Fibroblast of skin of right quadriceps (primary cell): ENCODE measurements at regions not wholly inside any gene's neighbourhood (a gene's known extent, or its start where the extent isn't known, plus 50 kb on each side); places are given as distances from the start of the nearest gene placed in this dataset.

Experiments used
- DNase-seq: peaks from one replicate; pipeline ENCODE4 v3.0.0-alpha.2; 2013

- DNase-seq: no peak
Observed at GRCh38 chr12:63090716-63091115, 60.3 kb downstream of the AVPR1A start.

- DNase-seq: no peak
Observed at GRCh38 chr12:63086149-63086915, 64.7 kb downstream of the AVPR1A start.

DNA sequence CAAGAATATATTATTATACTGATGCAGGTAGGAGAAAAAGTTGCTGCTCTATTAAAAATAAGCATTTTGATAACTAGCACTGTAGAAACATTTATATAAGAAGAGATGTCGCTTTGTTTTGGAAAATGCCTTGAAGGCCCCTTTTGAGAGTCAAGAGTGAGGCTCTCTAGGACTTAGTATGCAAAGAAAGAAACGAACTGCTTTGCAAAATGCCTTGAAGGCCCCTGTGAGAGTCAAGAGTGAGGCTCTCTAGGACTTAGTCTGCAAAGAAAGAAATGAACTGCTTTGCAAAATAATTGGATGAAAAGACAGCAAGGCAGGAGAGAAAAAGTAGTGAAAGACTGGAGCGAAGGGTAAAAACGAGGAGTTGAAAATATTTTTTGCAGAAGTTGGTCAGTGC, 65.9 kb downstream of the AVPR1A start:
- no peak for DNase-seq

DNA sequence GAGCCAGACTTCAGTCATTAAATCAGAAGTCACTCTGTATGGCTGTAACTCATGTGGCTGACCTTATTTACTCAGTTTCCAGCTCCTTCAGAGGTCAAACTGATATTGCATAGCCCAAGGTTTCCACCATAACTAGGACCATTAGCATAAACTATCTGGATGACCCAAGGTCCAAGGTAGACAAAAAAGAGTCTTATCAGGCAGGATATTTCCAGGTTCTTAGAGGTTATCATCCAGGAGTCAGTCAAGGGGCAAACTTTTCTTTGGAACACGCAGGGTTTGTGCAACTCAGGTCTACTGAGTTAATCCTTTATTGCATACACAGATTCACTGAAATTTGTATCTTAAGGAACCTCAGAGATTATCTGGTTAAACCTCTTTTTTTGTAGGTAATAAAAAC, 66.5 kb downstream of the AVPR1A start:
- no peak for DNase-seq

- DNase-seq: no peak
Observed at GRCh38 chr12:63083046-63083445, 68.0 kb downstream of the AVPR1A start.

- DNase-seq: peak; percentile 3
Observed at GRCh38 chr12:63079791-63080502, 71.1 kb downstream of the AVPR1A start.

- DNase-seq: no peak
Observed at GRCh38 chr12:63078906-63079305, 72.1 kb downstream of the AVPR1A start.

GRCh38 chr12:63075376-63076060, 75.5 kb downstream of the AVPR1A start:
- no peak for DNase-seq

GRCh38 chr12:63070709-63071108, 80.3 kb downstream of the AVPR1A start:
- peak; percentile 12 for DNase-seq

DNA sequence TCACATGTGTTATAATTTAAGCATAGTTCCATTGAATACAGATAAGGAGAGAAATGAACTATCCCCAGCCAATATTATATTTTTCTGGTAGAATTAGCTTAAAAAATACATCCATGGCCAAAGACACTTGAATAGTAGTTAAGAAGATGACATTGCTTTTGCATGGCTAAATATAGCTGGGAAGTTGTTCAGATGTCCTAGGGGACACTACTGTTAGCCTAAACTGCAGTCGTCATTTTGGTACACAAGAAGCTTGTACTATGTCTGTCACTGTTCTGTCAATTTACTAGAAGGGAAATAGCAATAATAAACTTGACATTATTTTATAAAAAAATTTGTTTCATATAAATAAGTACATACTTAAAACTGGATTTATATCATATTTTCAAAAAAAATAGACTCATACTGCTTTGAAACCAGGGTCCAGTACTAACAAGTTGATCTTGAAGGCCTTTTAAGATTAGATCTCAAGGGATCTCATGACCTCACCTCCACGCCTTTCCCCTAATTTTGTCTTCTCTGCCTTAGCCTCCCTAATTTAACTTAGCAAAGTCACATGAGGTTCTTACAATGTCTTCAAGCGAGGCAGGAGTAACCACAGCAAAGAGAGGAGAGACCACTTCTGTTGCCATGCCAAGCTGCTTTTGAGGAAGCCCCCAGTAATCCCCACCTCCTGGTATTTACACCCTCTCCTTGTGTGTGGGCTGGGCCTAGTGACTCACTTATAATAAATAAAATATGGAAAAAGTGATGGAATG, 81.0 kb downstream of the AVPR1A start:
- no peak for DNase-seq

DNA sequence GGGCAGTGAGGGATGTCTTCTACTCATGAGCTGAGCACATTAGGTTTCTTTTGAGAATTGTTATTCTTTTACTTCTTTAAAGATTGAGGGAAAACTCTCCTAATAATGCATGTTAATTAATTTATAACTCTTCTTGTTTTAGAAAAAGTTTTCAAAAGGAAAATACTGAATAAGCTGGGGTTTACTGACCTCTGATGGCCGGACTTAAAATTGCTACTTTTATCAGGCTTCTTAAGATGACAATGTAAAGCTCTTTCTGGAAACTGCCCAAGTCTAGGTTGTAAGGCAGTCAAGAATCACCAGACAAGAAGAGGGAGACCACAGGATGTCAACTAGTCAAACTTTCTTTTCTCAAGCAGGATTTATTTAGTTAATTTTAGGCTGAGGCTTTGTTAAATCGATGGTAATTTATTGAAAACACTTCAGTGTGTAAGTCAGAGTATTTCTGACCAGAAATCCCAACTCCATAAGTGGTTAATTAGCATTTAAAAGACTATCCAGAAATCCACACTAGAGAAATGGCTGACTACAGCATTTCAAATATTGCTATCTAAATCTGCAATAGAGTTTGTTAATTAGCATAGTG, 82.1 kb downstream of the AVPR1A start:
- peak; percentile 74 for DNase-seq

DNA sequence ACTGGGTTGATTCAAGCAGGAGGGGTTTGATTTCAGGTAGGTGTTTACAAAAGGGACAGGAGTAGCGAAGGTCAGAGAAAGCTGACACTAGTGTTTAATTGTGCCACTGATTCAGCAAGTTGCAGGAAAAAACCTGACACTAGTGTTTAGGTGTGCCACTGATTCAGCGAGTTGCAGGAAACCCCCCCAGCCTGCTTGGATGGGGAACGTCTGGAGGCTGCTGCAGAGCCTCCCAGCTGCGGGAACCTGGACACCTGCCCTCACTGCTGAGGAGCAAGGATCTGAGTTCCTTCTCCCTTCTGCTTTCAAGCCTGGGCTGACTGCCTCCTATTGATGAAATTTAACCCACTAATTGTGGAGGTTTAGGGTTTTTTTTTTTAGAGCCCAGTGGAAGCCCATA, 84.2 kb downstream of the AVPR1A start:
- no peak for DNase-seq

GRCh38 chr12:63066136-63066535, 84.9 kb downstream of the AVPR1A start:
- no peak for DNase-seq

GRCh38 chr12:63064080-63064479, 86.9 kb downstream of the AVPR1A start:
- DNase-seq: peak; percentile 59

DNA sequence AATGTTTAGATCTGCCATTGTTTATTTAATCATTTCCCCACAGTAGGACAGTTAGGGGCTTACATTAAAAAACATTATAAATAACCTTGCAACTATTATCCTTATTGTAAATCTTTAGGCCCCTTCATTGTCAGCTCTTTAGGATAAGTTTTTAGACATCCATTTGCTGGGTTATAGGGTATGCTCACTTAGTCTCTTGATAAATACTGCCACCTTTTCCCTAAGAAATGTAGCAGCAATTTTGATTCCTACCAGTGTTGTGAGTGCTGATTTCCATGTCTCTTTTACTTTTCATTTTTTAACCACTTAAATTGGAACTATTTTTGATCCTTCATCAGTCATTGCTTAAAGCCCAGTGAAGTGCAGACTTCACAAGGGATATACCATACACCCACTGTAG, 94.4 kb downstream of the AVPR1A start:
- DNase-seq: no peak

DNA sequence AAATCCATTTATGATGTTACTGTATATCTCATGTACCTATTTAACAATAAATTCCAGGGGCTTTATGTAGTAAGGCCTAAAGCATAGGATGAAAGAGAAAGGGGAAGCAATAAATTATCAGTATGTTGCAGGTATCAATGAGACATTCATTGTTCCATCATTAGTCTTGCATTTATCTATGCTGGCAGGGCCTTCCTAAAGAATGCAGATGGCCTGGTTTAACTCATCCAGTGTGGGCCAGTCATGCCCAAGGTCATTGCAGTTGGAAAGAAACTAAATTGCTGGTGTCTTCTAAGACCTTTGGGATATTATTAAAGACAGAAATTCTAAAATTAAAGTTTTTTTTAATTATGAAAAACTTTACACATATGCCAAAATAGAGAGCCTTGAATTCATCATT, 98.3 kb downstream of the AVPR1A start:
- DNase-seq: no peak

DNA sequence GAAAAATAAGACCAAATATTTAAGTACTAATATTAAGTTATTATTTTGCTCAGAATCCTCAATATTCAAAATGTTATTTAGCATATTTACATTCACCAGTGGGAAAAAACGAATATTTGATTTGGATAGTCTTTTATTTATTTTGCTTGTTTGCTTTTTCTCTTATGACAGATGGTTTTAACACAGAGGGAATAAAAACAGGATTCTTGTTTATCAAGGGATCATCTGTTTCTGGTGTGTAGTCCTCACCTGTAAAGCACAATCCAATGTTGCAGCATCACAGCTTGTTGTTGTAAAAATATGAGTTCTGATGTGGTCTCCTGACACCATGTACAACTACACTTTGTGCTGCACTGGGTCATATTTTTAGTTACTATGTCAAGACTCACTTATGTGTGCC, 103.9 kb downstream of the AVPR1A start:
- no peak for DNase-seq

- DNase-seq: peak; percentile 71
Observed at GRCh38 chr12:63045020-63045860, 105.8 kb downstream of the AVPR1A start.

DNA sequence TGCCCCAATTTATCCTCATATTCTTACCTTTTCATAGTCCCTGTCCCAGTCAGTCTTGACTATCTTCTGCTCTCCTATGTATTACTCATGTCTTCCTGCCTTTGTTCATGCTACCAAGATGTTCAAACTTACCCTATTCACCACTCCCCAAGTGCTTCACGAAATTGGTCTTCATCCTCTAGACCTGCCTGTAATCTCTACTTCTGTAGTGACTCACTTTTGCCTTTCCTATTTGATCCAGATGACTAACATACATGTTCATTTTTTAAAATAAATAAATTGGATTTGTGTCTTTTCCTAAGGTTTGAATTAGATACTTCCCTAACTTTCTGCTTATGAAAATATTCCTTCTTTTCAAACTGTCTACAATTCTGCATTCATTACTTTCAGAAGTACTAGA, 107.7 kb upstream of the PPM1H start:
- DNase-seq: no peak

DNA sequence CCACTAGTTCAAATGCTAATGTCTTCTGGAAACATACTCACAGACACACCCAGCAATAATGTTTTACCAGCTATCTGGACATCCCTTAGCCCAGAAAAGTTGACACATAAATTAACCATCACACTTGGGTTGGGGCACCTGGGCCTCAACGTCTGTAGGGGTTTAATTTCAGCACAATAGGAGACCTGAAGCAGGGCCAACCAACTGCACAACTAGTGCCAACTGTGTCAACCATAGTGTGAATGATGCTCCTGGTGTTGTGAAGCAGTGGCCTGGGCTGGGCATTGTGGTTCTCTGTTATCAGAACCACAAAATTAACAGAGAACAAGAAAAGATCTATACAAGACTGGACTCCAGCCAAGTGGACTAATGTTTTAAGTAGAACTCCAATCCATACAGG, 106.7 kb upstream of the PPM1H start:
- no peak for DNase-seq

- DNase-seq: no peak
Observed at GRCh38 chr12:63040526-63041220, 105.7 kb upstream of the PPM1H start.
